ENCODE measurements at regions not wholly inside any gene's neighbourhood (a gene's known extent, or its start where the extent isn't known, plus 50 kb on each side); places are given as distances from the start of the nearest gene placed in this dataset.

GRCh38 chr16:8283195-8283594, 307.1 kb downstream of the TMEM114 start (continued):
- TF ChIP-seq, protein P1, sequence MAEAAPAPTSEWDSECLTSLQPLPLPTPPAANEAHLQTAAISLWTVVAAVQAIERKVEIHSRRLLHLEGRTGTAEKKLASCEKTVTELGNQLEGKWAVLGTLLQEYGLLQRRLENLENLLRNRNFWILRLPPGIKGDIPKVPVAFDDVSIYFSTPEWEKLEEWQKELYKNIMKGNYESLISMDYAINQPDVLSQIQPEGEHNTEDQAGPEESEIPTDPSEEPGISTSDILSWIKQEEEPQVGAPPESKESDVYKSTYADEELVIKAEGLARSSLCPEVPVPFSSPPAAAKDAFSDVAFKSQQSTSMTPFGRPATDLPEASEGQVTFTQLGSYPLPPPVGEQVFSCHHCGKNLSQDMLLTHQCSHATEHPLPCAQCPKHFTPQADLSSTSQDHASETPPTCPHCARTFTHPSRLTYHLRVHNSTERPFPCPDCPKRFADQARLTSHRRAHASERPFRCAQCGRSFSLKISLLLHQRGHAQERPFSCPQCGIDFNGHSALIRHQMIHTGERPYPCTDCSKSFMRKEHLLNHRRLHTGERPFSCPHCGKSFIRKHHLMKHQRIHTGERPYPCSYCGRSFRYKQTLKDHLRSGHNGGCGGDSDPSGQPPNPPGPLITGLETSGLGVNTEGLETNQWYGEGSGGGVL (tag by site-specific recombination; IDR thresholded peaks at IDR 0.05), result no peak
- TF ChIP-seq ZXDB (tag by site-specific recombination; IDR thresholded peaks at IDR 0.05), result no peak

GRCh38 chr16:8278031-8278580, 312.2 kb downstream of the TMEM114 start:
- Histone ChIP-seq H3K4me1 (ENCODE audit: control insufficient read depth, insufficient read depth, low read length) (no peaks in the 10 kb centered on the region), H3K27ac (ENCODE audit: extremely low read depth, low read depth, low read length) (no peak overlapping the region), H3K36me3 (ENCODE audit: control insufficient read depth in 2 of 2, insufficient read depth in 1 of 2, low read length in 2 of 2) (no peaks in the 10 kb centered on the region), H3K9me3 (ENCODE audit: control insufficient read depth, insufficient read depth, low read depth, low read length) (no peaks in the 10 kb centered on the region), H3K4me3 (ENCODE audit: low read depth, low read length) (no peak overlapping the region)
- ChIA-PET POLR2A (no interaction called here), CTCF (no interaction called here)
- TF ChIP-seq ZNF560 (tag by site-specific recombination; IDR thresholded peaks at IDR 0.05; ENCODE audit: borderline replicate concordance), result no peak
- no peak for TF ChIP-seq ZNF146 (tag by site-specific recombination; IDR thresholded peaks at IDR 0.05)
- no peak for TF ChIP-seq ZXDB (tag by site-specific recombination; IDR thresholded peaks at IDR 0.05)
- TF ChIP-seq ZNF768 (tag by site-specific recombination; IDR thresholded peaks at IDR 0.05), result no peak
- TF ChIP-seq ZBTB20 (tag by site-specific recombination; IDR thresholded peaks at IDR 0.05), result no peak
- TF ChIP-seq, protein P2, sequence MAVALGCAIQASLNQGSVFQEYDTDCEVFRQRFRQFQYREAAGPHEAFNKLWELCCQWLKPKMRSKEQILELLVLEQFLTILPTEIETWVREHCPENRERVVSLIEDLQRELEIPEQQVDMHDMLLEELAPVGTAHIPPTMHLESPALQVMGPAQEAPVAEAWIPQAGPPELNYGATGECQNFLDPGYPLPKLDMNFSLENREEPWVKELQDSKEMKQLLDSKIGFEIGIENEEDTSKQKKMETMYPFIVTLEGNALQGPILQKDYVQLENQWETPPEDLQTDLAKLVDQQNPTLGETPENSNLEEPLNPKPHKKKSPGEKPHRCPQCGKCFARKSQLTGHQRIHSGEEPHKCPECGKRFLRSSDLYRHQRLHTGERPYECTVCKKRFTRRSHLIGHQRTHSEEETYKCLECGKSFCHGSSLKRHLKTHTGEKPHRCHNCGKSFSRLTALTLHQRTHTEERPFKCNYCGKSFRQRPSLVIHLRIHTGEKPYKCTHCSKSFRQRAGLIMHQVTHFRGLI (tag by site-specific recombination; IDR thresholded peaks at IDR 0.05), result no peak
- TF ChIP-seq REPIN1 (tag by site-specific recombination; IDR thresholded peaks at IDR 0.05; ENCODE audit: low read depth), result no peak
- TF ChIP-seq FEZF1 (tag by site-specific recombination; IDR thresholded peaks at IDR 0.05), result no peak
- TF ChIP-seq, protein P3, sequence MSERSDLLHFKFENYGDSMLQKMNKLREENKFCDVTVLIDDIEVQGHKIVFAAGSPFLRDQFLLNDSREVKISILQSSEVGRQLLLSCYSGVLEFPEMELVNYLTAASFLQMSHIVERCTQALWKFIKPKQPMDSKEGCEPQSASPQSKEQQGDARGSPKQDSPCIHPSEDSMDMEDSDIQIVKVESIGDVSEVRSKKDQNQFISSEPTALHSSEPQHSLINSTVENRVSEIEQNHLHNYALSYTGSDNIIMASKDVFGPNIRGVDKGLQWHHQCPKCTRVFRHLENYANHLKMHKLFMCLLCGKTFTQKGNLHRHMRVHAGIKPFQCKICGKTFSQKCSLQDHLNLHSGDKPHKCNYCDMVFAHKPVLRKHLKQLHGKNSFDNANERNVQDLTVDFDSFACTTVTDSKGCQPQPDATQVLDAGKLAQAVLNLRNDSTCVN (tag by site-specific recombination; optimal IDR thresholded peaks at IDR 0.05), result no peak
- no peak for TF ChIP-seq ZNF350 (tag by site-specific recombination; IDR thresholded peaks at IDR 0.05)
- TF ChIP-seq ZNF501 (tag by site-specific recombination; IDR thresholded peaks at IDR 0.05), result no peak
- no peak for TF ChIP-seq GLIS2 (tag by site-specific recombination; IDR thresholded peaks at IDR 0.05)
- TF ChIP-seq YY1 (tag by site-specific recombination; IDR thresholded peaks at IDR 0.05), result no peak
- TF ChIP-seq OSR2 (tag by site-specific recombination; IDR thresholded peaks at IDR 0.05), result no peak
- no peak for TF ChIP-seq ZNF274 (IDR thresholded peaks at IDR 0.05; ENCODE audit: low read length)
- TF ChIP-seq ZNF274 (tag by site-specific recombination; IDR thresholded peaks at IDR 0.05; ENCODE audit: borderline replicate concordance), result no peak
- no peak for TF ChIP-seq ZFHX2 (tag by site-specific recombination; conservative IDR thresholded peaks at IDR 0.05)
- TF ChIP-seq ZNF544 (tag by site-specific recombination; IDR thresholded peaks at IDR 0.05), result no peak

DNA sequence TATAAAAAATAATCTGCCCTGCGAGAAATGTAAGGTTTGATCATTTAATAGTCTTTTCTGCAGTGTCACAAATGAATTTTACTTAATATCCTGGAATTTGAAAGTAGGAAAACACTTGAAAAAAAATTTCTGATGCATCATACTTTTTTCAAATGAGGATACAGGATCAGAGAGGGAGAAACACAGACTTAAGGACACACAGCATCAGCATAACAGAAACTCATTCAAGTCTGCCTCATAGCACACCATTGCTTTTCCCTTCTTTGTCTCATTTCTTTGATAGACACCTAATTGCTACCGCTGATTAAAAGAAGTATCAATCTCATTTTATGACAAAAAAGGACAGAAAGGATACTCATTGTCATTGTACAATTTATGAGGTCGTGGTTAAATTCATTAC, 319.0 kb downstream of the TMEM114 start:
- H3K27ac ChIP-seq (ENCODE audit: extremely low read depth, low read depth, low read length), result no peak overlapping the region
- H3K9me3 ChIP-seq (ENCODE audit: control insufficient read depth, insufficient read depth, low read depth, low read length), result no peaks in the 10 kb centered on the region
- no peak overlapping the region for H3K4me3 ChIP-seq (ENCODE audit: low read depth, low read length)
- CTCF ChIA-PET, result no interaction called here
- POLR2A ChIA-PET, result no interaction called here
- H3K36me3 ChIP-seq (ENCODE audit: control insufficient read depth in 2 of 2, insufficient read depth in 1 of 2, low read length in 2 of 2), result no peaks in the 10 kb centered on the region
- no peaks in the 10 kb centered on the region for H3K4me1 ChIP-seq (ENCODE audit: control insufficient read depth, insufficient read depth, low read length)
- no peak for TF ChIP-seq ZNF692 (tag by site-specific recombination; IDR thresholded peaks at IDR 0.05)
- no peak for TF ChIP-seq ZFHX2 (tag by site-specific recombination; conservative IDR thresholded peaks at IDR 0.05)
- TF ChIP-seq ZNF776 (tag by site-specific recombination; IDR thresholded peaks at IDR 0.05; ENCODE audit: borderline replicate concordance), result no peak
- TF ChIP-seq ZSCAN18 (tag by site-specific recombination; IDR thresholded peaks at IDR 0.05), result no peak
